ENCODE measurements at regions not wholly inside any gene's neighbourhood (a gene's known extent, or its start where the extent isn't known, plus 50 kb on each side); places are given as distances from the start of the nearest gene placed in this dataset.

GRCh38 chr10:1850971-1851527 lies 113.7 kb upstream of the ADARB2 start:
- no peak for ATAC-seq
- Mint-ChIP-seq H3K4me3 (no peak overlapping the region), H3K27ac (no peak overlapping the region), H3K27me3 (ENCODE audit: low read depth) (peaks cover 5% of the 10 kb centered on the region), H3K4me1 (0 out of 2 replicates have a peak, but pooled peaks cover 2% of the 10 kb centered on the region), H3K9me3 (peaks cover 7% of the 10 kb centered on the region; the same call in 1 of the 2 replicates), H3K36me3 (no peaks in the 10 kb centered on the region)
- no peak for DNase-seq (ENCODE audit: low spot score)
- TF ChIP-seq ZMAT4 (CRISPR knock-in tag; IDR thresholded peaks at IDR 0.05), result no peak
- no peak for TF ChIP-seq RORB (CRISPR knock-in tag; IDR thresholded peaks at IDR 0.05)
- TF ChIP-seq ZBTB21 (CRISPR knock-in tag; IDR thresholded peaks at IDR 0.05; ENCODE audit: borderline replicate concordance), result no peak
- TF ChIP-seq ZNF396 (CRISPR knock-in tag; IDR thresholded peaks at IDR 0.05; ENCODE audit: borderline replicate concordance), result no peak
- CTCF ChIA-PET, result no interaction called here
- POLR2A ChIA-PET, result no interaction called here

GRCh38 chr10:1847361-1847760 lies 110.0 kb upstream of the ADARB2 start:
- Mint-ChIP-seq H3K9me3 (peaks cover 7% of the 10 kb centered on the region; the same call in 1 of the 2 replicates), H3K27me3 (ENCODE audit: low read depth) (peaks cover 12% of the 10 kb centered on the region), H3K27ac (no peak overlapping the region), H3K4me3 (no peak overlapping the region), H3K36me3 (no peaks in the 10 kb centered on the region), H3K4me1 (0 out of 2 replicates have a peak, but pooled peaks cover 2% of the 10 kb centered on the region)
- TF ChIP-seq ARID4B (CRISPR knock-in tag; IDR thresholded peaks at IDR 0.05; ENCODE audit: borderline replicate concordance), result no peak
- ChIA-PET POLR2A (no interaction called here), CTCF (no interaction called here)
- ATAC-seq (peak; percentile 59), DNase-seq (ENCODE audit: low spot score) (no peak)

- Mint-ChIP-seq H3K36me3 (no peaks in the 10 kb centered on the region), H3K9me3 (peaks cover 14% of the 10 kb centered on the region), H3K27ac (no peak overlapping the region), H3K27me3 (ENCODE audit: low read depth) (peaks cover 9% of the 10 kb centered on the region), H3K4me3 (no peak overlapping the region), H3K4me1 (0 out of 2 replicates have a peak, but pooled peaks cover 2% of the 10 kb centered on the region)
- CTCF ChIA-PET, result no interaction called here
- POLR2A ChIA-PET, result no interaction called here
- no peak for ATAC-seq
- no peak for DNase-seq (ENCODE audit: low spot score)
- no peak for TF ChIP-seq ESRRA (CRISPR knock-in tag; IDR thresholded peaks at IDR 0.05; ENCODE audit: borderline replicate concordance)
- TF ChIP-seq KAT7 (CRISPR knock-in tag; IDR thresholded peaks at IDR 0.05; ENCODE audit: borderline replicate concordance), result no peak
- TF ChIP-seq FOXJ3 (CRISPR knock-in tag; IDR thresholded peaks at IDR 0.05; ENCODE audit: borderline replicate concordance), result no peak
- TF ChIP-seq USF1 (CRISPR knock-in tag; IDR thresholded peaks at IDR 0.05), result no peak
- no peak for TF ChIP-seq GABPB1 (CRISPR knock-in tag; IDR thresholded peaks at IDR 0.05)
- TF ChIP-seq ARID4B (CRISPR knock-in tag; IDR thresholded peaks at IDR 0.05; ENCODE audit: borderline replicate concordance), result no peak
- no peak for TF ChIP-seq ZNF671 (CRISPR knock-in tag; IDR thresholded peaks at IDR 0.05)
- no peak for TF ChIP-seq MLX (CRISPR knock-in tag; IDR thresholded peaks at IDR 0.05)
- no peak for TF ChIP-seq STAT6 (CRISPR knock-in tag; conservative IDR thresholded peaks at IDR 0.05; ENCODE audit: low read depth)
These were observed 108.7 kb upstream of the ADARB2 start for GRCh38 chr10:1846032-1846431.
